ENCODE measurements at regions not wholly inside any gene's neighbourhood (a gene's known extent, or its start where the extent isn't known, plus 50 kb on each side); places are given as distances from the start of the nearest gene placed in this dataset.
A peak's percentile ranks its signal among the peaks of the same experiment; 100 is the strongest.

- Histone ChIP-seq H3K4me3 (ENCODE audit: insufficient read depth, low read length) (no peak overlapping the region), H4K20me1 (ENCODE audit: insufficient read depth, low read length) (no peaks in the 10 kb centered on the region), H3K4me2 (ENCODE audit: insufficient read depth, low read length) (no peak overlapping the region), H2AFZ (ENCODE audit: low read length) (peak overlapping the region; percentile 57), H3K4me1 (ENCODE audit: insufficient read depth, low read length) (no peaks in the 10 kb centered on the region), H3K27me3 (ENCODE audit: insufficient read depth, low read length) (no peaks in the 10 kb centered on the region), H3K9me3 (ENCODE audit: low read depth, low read length) (peaks cover 3% of the 10 kb centered on the region), H3K36me3 (ENCODE audit: insufficient read depth, low read length) (no peaks in the 10 kb centered on the region), H3K27ac (ENCODE audit: low read depth, low read length) (no peak overlapping the region), H3K79me2 (ENCODE audit: insufficient read depth, low read length) (no peaks in the 10 kb centered on the region)
- DNase-seq (ENCODE audit: insufficient read length, low spot score, missing footprints), result no peak
- no peak for TF ChIP-seq CTCF (IDR thresholded peaks at IDR 0.05; ENCODE audit: extremely low read depth, low read depth, low read length)
Observed at GRCh38 chr12:75921622-75922289, 109.8 kb downstream of the PHLDA1 start.

- Histone ChIP-seq H3K79me2 (ENCODE audit: insufficient read depth, low read length) (no peaks in the 10 kb centered on the region), H3K4me3 (ENCODE audit: insufficient read depth, low read length) (no peak overlapping the region), H3K36me3 (ENCODE audit: insufficient read depth, low read length) (no peaks in the 10 kb centered on the region), H3K4me2 (ENCODE audit: insufficient read depth, low read length) (no peak overlapping the region), H3K4me1 (ENCODE audit: insufficient read depth, low read length) (no peaks in the 10 kb centered on the region), H2AFZ (ENCODE audit: low read length) (no peak overlapping the region), H3K27me3 (ENCODE audit: insufficient read depth, low read length) (no peaks in the 10 kb centered on the region), H3K27ac (ENCODE audit: low read depth, low read length) (no peak overlapping the region), H4K20me1 (ENCODE audit: insufficient read depth, low read length) (no peaks in the 10 kb centered on the region), H3K9me3 (ENCODE audit: low read depth, low read length) (no peaks in the 10 kb centered on the region)
- peak; percentile 42 for DNase-seq (ENCODE audit: insufficient read length, low spot score, missing footprints)
- TF ChIP-seq CTCF (IDR thresholded peaks at IDR 0.05; ENCODE audit: extremely low read depth, low read depth, low read length), result no peak
Observed at GRCh38 chr12:75917715-75918114, 113.9 kb downstream of the PHLDA1 start.

GRCh38 chr12:75917083-75917482 lies 114.5 kb downstream of the PHLDA1 start:
- H3K27ac ChIP-seq (ENCODE audit: low read depth, low read length), result no peak overlapping the region
- no peak overlapping the region for H3K4me2 ChIP-seq (ENCODE audit: insufficient read depth, low read length)
- H3K79me2 ChIP-seq (ENCODE audit: insufficient read depth, low read length), result no peaks in the 10 kb centered on the region
- no peaks in the 10 kb centered on the region for H3K9me3 ChIP-seq (ENCODE audit: low read depth, low read length)
- H4K20me1 ChIP-seq (ENCODE audit: insufficient read depth, low read length), result no peaks in the 10 kb centered on the region
- H3K4me1 ChIP-seq (ENCODE audit: insufficient read depth, low read length), result no peaks in the 10 kb centered on the region
- H3K36me3 ChIP-seq (ENCODE audit: insufficient read depth, low read length), result no peaks in the 10 kb centered on the region
- no peak for TF ChIP-seq CTCF (IDR thresholded peaks at IDR 0.05; ENCODE audit: extremely low read depth, low read depth, low read length)
- no peak overlapping the region for H2AFZ ChIP-seq (ENCODE audit: low read length)
- H3K27me3 ChIP-seq (ENCODE audit: insufficient read depth, low read length), result no peaks in the 10 kb centered on the region
- DNase-seq (ENCODE audit: insufficient read length, low spot score, missing footprints), result peak; percentile 17
- no peak overlapping the region for H3K4me3 ChIP-seq (ENCODE audit: insufficient read depth, low read length)

- Histone ChIP-seq H4K20me1 (ENCODE audit: insufficient read depth, low read length) (no peaks in the 10 kb centered on the region), H3K4me3 (ENCODE audit: insufficient read depth, low read length) (no peak overlapping the region), H3K79me2 (ENCODE audit: insufficient read depth, low read length) (no peaks in the 10 kb centered on the region), H3K4me1 (ENCODE audit: insufficient read depth, low read length) (peaks cover 9% of the 10 kb centered on the region), H3K9me3 (ENCODE audit: low read depth, low read length) (no peaks in the 10 kb centered on the region), H3K36me3 (ENCODE audit: insufficient read depth, low read length) (no peaks in the 10 kb centered on the region), H3K27ac (ENCODE audit: low read depth, low read length) (no peak overlapping the region), H3K27me3 (ENCODE audit: insufficient read depth, low read length) (no peaks in the 10 kb centered on the region), H2AFZ (ENCODE audit: low read length) (no peak overlapping the region), H3K4me2 (ENCODE audit: insufficient read depth, low read length) (no peak overlapping the region)
- TF ChIP-seq CTCF (IDR thresholded peaks at IDR 0.05; ENCODE audit: extremely low read depth, low read depth, low read length), result no peak
- no peak for DNase-seq (ENCODE audit: insufficient read length, low spot score, missing footprints)
Observed at GRCh38 chr12:75913502-75914351, 117.8 kb downstream of the PHLDA1 start.
